NCI-H69 (cell line): ENCODE measurements at regions not wholly inside any gene's neighbourhood (a gene's known extent, or its start where the extent isn't known, plus 50 kb on each side); places are given as distances from the start of the nearest gene placed in this dataset.
A peak's percentile ranks its signal among the peaks of the same experiment; 100 is the strongest.
"Not testable (repeated sequence)": the region's sequence is repeated elsewhere in the genome, so short reads cannot be mapped to it uniquely, and the experiment has no call there.

Source experiments
- DNase-seq: peaks from one replicate; lab custom pipeline; 2025; lab: John Stamatoyannopoulos, UW

DNA sequence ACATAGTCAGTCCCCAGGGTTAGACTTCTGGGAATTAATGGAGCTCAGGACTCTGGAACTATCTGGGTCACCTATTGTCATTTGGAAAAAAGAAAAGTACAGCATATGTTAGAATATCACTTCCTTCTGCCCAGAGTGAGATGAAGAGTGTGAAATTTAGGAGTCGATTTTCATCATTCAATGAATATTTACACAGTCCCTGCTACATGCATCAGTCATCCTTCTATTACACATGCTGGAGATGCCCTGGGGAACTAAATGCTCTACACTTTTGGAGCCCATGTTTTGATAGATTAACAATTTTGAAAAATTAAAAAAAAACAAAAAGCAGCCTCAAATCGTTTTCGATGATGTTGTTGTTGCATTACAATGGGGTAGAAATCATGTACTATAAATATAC is 315.4 kb downstream of the ALDH8A1 start:
- no peak for DNase-seq

DNA sequence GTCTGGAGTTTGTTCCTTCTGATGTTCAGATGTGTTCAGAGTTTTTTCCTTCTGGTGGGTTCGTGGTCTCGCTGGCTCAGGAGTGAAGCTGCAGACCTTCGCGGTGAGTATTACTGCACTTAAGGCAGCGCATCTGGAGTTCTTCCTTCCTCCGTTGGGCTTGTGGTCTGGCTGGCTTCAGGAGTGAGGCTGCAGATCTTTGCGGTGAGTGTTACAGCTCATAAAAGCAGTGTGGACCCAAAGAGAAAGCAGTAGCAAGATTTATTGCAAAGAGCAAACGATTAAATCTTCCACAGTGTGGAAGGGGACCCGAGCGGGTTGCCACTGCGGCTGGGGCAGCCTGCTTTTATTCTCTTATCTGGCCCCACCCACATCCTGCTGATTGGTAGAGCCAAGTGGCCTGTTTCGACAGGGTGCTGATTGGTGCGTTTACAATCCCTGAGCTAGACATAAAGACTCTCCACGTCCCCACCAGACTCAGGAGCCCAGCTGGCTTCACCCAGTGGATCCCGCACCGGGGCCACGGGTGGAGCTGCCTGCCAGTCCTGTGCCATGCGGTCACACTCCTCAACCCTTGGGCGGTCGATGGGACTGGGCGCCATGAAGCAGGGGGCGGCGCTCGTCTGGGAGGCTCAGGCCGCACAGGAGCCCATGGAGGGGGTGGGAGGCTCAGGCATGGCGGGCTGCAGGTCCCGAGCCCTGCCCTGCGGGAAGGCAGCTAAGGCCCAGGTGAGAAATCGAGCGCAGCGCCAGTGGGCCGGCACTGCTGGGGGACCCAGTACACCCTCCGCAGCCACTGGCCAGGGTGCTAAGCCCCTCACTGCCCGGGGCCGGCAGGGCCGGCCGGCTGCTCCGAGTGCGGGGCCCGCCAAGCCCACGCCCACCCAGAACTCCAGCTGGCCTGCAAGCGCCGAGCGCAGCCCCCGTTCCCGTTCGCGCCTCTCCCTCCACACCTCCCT is 315.3 kb upstream of the SGK1 start:
- DNase-seq = not testable (repeated sequence)

DNA sequence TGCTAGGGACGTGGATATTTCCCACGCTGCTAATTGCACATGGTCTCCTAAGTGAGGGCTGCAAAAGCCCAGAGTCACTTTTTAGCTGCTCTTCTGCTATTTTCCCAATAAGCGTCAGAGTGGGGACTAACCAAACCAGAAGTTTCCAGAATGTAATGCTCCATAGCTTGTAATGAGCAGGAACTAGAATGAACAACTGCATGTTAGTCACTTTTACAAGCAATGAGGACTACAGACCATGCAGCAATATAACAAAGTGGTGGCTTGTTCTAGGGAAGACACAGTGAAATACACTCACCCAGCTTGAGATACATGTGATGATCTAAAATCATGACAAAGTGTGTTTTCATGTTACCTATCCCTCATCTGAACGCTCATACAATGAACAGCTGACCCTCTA is 314.1 kb upstream of the SGK1 start:
- no peak for DNase-seq

DNA sequence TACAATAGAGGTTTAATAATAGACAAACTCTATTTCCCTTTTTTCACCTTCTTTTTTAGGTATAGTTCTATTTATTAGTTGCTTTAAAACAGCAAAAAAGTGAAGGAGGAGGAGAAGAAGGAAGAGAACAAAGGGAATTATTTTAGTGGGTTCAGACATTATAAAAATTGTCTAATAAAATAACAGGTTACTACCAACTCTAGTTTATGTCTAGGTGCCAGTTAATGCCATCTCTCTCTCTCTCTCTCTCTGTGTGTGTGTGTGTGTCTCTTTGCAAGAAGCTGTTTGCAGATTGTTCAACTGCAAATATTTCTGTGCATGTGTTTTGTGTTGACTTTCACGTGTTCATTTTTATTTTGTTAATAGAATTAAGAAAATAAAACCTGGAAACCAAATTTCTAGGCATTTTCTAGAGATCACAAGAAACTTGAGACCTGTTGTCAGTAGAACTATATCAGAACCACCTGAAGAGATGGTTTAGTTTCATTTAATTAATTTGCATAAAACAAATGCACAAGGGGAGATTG is 313.5 kb upstream of the SGK1 start:
- DNase-seq = no peak

DNA sequence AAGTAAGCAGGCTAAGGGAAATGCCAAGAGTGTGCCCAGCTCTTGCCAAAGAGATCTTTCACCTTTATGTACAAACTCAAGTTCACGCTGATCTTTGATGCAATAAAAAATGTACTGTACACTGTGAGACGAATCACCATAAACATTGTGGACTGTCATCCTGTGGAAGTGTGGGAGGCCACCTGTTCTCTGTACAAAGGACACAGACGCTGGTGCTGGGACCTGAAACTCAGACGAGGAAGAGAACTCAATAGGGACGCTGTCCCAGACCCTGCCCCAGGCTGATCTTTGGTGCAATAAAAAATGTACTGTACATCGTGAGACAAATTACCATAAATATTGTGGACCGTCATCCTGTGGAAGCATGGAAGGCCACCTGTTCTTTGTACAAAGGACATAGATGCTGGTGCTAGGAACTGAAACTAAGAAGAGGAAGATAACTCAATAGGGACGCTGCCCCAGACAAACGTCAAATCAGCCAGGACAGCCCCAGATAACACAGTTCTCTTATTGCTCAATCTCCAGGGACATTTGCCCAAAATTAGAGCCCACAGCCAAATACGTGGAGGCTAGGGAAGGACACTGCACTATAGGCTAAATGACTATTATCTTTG is 312.7 kb upstream of the SGK1 start:
- DNase-seq = no peak

DNA sequence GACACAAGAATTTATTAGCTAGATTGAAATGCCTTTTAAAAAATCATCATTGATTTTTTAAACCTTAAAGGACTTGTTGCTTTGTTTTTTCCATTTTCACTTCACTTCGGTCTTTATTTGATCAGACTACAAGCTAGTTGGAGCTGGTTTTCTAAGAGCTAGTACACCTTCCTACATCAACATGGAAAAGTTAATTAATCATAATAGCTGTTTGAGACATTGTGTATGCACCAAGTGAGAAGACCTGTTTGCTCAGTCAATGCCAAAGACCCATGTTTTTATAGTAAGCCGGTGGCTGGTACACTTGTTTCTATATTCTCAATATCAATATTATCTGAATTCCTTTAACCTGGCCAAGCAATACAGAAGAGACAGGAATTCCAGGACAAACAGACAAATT is 310.2 kb upstream of the SGK1 start:
- DNase-seq = no peak

DNA sequence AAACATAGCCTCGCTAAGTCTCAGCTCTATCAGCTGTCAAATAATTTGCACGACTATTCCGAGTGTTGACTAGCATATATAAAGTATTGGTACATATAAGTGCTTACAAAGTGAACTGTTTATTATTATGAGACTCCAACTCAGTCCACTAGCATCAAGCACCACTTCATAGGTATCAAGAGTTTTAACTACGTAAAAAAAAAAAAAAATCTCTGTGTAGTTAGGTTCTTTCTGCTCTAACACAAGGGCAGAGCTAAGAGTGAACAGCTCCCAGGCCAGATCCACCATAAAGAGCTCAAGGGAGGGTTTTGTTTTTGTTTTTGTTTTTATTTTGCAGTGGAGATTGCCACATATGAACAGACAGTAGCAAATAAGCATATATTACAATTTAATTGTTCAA is 309.8 kb upstream of the SGK1 start:
- DNase-seq = no peak

DNA sequence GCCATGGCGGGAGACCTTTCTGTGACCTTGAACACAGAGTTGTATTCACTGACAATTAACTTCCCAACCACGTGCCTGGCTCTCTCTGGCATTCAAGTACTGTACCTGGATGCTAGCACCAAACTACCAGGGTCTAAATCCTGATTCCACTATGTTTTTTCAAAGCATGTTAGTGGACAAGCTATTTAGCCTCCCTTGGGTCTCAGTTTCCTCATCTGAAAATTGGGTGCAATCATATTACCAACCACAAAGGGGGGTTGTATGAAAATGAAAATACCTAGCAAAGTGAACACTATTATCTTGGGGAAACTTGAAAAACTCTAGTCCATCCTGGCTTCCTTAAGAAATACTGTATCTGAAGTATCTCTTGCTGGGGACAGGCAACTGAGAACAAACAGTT is 308.7 kb upstream of the SGK1 start:
- no peak for DNase-seq

DNA sequence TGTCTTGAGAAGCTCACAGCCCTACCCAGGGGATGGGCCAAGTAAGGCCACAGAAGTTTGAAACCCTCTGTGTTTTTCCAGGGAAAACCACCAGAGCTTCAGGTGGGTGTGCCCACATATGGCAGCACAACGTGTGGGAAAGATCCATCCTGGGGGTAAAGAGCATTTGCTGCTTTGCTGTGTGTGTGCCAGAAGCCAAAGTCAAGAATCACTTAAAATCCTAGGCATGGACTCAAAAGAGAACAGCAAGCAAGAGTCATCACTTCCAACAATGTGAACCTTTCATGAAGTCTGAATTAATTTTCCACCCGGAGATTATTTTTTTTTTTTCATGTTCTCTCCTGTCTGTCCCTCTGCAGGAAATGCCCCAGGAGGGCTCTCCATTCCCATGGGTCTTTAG is 308.2 kb upstream of the SGK1 start:
- no peak for DNase-seq

DNA sequence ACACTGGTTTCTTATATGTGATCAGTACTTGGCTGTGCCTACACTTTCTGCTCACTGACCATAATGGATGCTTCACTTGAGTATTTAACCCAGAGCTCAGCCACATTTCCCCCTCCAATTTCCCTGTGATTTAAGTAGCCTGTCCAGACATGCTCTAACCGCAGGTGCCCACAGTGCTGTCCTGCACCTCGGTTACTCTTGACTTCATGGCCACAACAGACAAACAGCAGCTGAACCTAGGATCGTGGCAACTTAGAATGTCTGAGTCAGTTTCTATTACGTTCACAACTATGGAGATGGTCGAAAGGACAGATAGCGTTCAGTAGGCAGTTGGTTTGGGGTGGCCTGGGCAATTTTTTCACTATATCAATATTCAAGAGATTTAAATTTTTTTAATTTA is 306.9 kb upstream of the SGK1 start:
- DNase-seq = no peak

DNA sequence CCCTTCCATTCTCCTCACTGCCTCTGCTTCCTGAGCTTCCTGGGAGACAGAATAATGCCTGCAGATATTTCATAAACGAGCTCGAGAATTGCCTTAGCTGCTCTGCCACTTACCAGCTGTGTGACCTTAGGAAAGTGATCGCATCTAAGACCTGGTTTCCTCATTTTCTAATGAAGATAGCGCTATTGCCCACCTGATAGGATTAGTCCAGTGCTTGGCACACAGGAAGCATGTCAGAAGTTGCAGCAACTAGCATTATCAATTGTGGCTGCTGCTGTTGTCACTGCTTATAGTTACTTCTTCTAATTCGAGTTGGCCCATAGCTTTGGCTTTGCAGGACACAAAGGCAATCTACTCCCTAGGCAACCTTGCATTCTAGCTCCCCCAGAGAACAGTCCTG is 305.5 kb upstream of the SGK1 start:
- DNase-seq = no peak

DNA sequence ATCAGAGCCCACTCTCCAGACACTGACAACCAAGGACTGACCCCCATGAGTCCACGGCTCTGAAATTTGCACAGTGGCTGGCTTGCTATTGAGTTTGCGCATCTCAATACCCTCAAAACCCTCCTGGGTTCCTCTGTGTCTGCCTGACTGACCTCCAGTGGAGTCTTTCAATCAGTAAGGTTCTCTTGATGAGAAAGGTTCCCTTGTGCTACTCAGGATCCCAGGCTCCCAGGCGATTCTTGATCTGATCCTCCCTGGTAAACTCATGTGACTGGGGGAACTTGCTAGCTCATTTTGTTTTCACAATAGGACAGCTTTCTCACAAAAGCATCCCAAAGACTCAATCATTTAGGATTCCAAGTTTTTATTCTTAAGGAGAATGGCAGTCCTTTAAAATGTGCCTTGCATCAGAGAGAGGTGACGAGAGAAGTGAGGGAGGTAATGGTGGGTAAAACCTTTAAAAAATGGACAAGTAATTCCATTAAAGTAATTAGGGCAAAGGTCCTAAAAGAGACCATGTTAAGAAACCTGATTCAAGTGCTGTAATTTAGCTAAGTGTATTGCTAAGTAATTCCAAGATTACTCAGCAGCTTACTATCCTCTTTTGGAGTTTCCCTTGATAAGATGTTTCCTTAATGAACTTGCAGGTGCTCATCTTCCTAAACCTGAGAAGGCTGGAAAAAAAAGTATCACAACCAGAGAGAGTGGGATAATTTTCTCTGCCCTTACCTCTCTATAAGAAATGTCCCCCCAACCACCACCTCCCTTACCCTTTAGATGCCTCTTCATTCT is 304.7 kb upstream of the SGK1 start:
- DNase-seq = no peak

DNA sequence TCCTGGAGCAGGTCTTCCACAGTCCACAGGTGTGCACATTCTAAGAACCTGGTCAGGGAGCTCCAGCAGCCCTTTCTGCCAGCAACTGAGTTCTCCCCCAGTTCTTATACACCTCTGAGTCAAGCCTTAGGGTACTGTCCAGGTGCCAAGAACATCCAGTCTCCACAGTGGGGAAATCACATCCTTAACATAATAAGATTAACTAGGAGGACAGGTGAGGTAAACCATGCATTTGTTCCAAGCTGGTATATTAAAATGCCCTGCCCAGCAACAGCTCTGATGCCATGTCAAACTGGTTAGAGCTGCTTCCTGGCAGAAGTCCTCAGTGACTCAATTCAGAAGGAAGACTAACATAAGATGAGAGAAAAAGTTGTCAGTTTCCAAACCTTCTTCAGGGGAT is 303.9 kb upstream of the SGK1 start:
- no peak for DNase-seq

DNA sequence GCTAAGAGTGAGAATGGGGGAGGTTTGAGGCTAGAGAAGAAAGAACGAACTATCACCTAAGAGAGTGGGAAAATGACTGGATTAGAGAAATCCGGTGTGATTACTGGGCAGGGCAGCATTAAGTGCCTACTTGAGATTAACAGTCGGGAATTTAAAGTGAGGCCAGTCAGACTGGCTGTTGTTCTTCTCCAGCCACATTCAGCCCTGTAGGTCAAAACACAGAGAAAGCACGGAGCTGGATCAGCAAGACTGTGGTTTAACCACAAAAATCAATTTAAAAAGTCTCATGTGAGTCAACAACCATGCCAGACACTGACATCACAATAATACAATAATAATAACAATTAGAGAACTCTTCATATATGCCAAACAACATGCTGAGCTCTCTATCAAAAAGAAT is 301.9 kb upstream of the SGK1 start:
- DNase-seq = no peak

DNA sequence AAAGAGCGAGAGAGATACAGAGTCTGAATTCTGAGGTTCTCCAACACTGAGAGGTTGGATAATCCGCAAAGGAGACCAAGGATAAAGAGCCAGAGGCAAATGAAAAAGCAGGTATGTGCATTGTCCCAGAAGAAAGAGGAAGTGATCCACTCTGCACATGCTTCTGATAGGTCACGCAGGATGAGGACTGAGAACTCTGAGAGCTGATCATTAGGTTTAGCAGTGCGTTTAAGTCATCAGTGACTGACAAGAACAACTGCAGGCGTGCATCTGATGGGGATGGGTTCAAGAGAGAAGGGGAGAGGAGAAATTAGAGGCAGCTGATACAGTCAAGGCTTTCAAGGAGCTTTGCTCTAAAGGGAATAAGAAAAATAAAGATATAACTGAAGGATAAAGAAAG is 301.2 kb upstream of the SGK1 start:
- no peak for DNase-seq

DNA sequence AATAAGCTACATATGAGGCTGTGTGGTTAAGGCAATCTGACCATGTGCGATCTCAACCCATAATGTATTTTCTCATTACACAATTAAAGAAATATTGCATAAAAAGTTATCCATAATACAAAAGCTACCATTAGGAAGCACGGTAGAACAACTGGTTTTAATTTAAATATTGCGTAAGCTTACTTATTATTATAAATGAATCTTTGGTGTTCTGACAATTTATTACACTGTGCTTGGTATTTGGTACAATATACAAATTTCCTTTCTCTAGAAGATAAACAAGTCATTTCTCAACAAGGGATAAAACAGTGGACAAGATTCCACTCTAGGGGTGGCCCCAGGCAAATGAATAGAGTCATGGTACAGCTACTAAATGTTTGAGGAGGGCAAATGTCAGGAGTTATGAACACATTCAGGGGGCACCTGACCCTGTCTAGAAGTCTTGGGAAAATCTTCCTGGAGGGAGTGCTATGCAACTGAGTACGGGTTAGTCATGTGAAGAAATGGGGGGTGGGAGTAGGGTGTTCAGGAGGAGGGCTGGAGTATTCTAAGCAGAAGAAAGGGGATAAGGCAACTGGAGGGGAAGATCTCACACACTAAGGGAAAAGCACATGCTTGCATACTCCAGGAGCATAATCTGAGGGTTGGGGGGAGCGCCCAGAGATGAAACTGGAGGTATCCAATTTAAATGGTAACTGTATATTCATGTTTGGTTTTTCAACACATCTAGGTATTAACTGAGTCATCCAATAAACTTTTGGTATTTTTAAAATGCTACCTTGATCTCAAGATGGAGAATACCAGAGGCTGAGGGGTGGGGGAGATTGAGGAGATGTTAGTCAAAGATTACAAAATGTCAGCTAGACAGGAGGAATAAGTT is 296.9 kb upstream of the SGK1 start:
- DNase-seq = no peak

DNA sequence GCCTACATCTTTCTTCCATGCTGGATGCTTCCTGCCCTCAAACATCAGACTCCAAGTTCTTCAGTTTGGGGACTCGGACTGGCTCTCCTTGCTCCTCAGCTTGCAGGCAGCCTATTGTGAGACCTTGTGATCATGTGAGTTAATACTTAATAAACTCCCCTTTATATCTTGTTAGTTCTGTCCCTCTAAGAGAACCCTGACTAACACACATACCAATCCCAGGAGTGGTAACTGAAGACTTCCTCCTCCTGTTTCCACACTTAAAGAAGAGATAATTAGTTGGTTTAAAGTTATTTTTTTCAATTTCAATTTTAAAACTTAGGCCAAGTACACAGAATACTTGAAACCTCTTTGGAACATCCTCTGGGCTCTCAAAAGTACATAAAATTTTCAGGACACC is 294.2 kb upstream of the SGK1 start:
- not testable (repeated sequence) for DNase-seq

DNA sequence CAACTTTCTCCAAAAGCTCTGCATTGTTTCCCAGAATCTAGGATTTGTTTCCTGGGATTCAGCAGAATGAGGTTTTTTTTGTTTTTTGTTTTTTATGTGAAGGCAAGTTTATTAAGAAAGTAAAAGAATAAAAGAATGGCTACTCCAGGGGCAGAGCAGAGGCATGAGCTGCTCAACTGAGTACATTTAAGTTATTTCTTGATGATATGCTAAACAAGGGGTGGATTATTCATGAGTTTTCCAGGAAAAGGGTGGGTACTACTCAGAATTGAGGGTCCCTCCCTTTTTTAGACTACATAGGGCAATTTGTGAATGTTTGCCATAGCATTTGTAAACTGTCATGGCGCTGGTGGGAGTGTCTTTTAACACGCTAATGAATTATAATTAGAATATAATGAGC is 292.5 kb upstream of the SGK1 start:
- DNase-seq = no peak

DNA sequence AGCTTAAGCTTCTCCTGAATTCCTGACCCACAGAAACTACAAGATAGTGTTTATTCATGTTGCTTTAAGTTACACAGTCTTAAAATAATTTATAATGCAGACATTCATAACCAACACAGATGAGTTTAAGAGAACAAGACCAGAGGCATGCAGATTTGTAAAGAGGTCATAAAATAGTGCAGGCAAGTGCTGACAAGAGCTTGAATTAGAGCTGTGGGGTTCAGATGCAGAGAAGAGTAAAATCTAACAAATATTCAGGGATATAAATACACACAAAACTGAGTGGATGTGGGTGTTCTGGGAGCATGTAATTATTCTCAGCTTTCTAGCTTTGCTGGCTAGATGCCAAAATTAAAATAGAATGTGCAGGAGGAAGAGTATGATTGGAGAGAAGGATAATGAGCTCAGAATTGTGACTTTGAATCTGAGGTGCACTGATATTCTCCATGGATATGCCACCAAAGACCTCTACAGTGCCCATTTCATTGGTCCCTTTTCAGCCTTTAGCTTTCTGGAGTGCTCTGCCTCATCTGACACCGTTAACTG is 291.9 kb upstream of the SGK1 start:
- DNase-seq = peak; percentile 34

DNA sequence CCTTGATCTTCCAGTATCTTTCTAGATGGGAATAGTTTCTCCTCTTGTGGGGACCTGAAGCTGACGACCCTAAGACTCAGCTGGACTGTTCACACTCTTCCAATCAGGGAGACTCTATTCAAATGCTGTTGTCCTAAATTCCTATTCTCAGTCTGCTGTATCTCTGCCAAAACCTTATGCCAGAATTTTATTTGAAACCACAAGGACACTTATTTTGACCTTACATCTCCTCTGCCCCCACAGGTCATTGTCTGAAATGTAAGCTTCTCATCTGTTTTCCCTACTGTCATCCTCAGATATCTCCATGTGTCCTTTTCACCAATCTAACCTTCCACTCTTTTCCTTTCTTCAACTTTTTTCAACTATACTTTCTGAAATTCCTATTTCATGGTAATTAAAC is 289.5 kb upstream of the SGK1 start:
- no peak for DNase-seq

DNA sequence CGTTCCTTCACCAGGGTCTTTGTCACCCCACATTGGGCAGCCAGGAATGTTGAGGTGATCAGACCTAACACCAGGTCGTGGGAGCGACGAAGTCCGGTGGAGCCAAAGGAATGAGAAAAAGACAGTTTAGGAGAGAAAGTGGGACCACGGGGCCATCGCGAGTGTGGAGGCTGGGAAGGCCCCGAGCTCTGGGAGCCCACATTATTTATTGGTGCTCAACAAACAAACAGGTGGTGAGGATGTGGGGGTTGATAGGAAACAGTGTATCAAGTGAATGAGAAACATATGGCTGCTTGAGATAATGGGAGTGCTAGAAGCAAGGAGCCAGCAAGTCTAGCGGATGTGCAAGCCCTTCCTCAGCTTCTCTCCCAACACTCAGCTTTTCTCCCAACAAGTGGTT is 287.1 kb upstream of the SGK1 start:
- DNase-seq = no peak
